HCT116 (cell line): ENCODE measurements at regions not wholly inside any gene's neighbourhood (a gene's known extent, or its start where the extent isn't known, plus 50 kb on each side); places are given as distances from the start of the nearest gene placed in this dataset.

Experiments
- ELF1 ChIP-seq: IDR thresholded peaks from 2 replicates; pipeline ENCODE4 v1.6.1; 2012; ENCODE audit warnings: low read depth, borderline replicate concordance
- EZH2 ChIP-seq: fragments of 200-600 bp; sonication (generic); IDR thresholded peaks from 2 replicates; pipeline ENCODE4 v1.6.1; 2017; ENCODE audit warnings: antibody characterized with exemption, mixed run types
- EZH2phosphoT487 ChIP-seq: fragments of 200-600 bp; IDR thresholded peaks from 2 replicates; pipeline ENCODE4 v1.6.1; 2018; ENCODE audit warnings: antibody characterized with exemption, borderline replicate concordance
- POLR2A ChIP-seq: IDR thresholded peaks from 2 replicates; pipeline ENCODE4 v1.7.0; 2011; ENCODE audit warnings: borderline replicate concordance; ENCODE audit not compliant: insufficient read depth, insufficient read length; ENCODE audit errors: extremely low read depth
- POLR2AphosphoS5 ChIP-seq: IDR thresholded peaks from 2 replicates; pipeline ENCODE4 v1.6.1; 2011; ENCODE audit warnings: mild to moderate bottlenecking, low read depth, low read length, moderate library complexity
- RAD21 ChIP-seq: IDR thresholded peaks from 2 replicates; pipeline ENCODE4 v1.6.1; 2012; ENCODE audit warnings: low read depth, mild to moderate bottlenecking
- TCF7L2 ChIP-seq: IDR thresholded peaks from 2 replicates; pipeline ENCODE4 v1.7.0; 2011; ENCODE audit warnings: borderline replicate concordance, inconsistent platforms; ENCODE audit not compliant: insufficient read depth, insufficient read length; ENCODE audit errors: extremely low read depth
- YY1 ChIP-seq: IDR thresholded peaks from 2 replicates; pipeline ENCODE4 v1.6.1; 2011; ENCODE audit warnings: low read length, low read depth, moderate library complexity, mild to moderate bottlenecking; ENCODE audit not compliant: insufficient replicate concordance; ENCODE audit errors: extremely low read depth
- ZFX ChIP-seq: fragments of 450-650 bp; IDR thresholded peaks from 2 replicates; pipeline ENCODE4 v1.6.1; 2017
- ZNF274 ChIP-seq: fragments of 200-500 bp; sonication (Bioruptor generic); IDR thresholded peaks from 2 replicates; pipeline ENCODE4 v1.6.1; 2014; ENCODE audit warnings: mild to moderate bottlenecking, low read depth, low read length, inconsistent platforms
- TF ChIP-seq, protein P1 (sequence below), 3 experiments: fragments of 200-600 bp in 1 of 3; sonication (generic) in 1 of 3; IDR thresholded peaks in 2 of 3; conservative IDR thresholded peaks in 1 of 3; 2 replicates each; pipeline ENCODE4 v1.5.1; 2012 to 2017; ENCODE audit warnings: low read depth in 2 of 3, low read length in 2 of 3, antibody characterized with exemption in 1 of 3, borderline replicate concordance in 1 of 3, control low read depth in 1 of 3, mild to moderate bottlenecking in 1 of 3, mixed read lengths in 1 of 3, mixed run types in 1 of 3, moderate library complexity in 1 of 3; ENCODE audit not compliant: insufficient read depth in 1 of 3
- TF ChIP-seq, protein P2 (sequence below): IDR thresholded peaks from 2 replicates; pipeline ENCODE4 v1.6.1; 2012; ENCODE audit warnings: low read depth
- TF ChIP-seq, protein P3 (sequence below): IDR thresholded peaks from 2 replicates; pipeline ENCODE4 v1.6.1; 2012

DNA sequence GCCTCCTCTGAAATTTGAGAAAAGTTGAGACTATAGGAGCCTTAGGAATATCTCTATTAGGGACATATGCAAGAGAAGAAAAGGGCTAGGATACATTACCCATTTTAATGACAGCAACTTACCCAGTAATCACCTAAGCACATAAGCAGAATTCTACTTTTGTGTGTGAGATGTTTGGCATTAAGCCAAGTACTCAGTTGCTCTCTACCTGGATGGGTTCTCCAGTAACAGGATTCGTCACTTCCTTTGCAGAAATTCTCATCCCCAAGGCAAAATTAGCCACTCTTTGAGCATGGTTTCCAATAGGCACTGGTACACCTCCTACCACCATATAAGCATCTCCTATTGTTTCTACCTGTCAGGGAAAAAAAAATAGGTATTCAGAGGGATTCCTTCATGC is 95.1 kb downstream of the C13orf42 start:
- TF ChIP-seq TCF7L2 (no peak), POLR2AphosphoS5 (no peak), EZH2phosphoT487 (no peak), EZH2 (no peak), YY1 (no peak), ZFX (no peak), RAD21 (no peak), POLR2A (no peak), ELF1 (no peak), ZNF274 (no peak)
- TF ChIP-seq, protein P1, sequence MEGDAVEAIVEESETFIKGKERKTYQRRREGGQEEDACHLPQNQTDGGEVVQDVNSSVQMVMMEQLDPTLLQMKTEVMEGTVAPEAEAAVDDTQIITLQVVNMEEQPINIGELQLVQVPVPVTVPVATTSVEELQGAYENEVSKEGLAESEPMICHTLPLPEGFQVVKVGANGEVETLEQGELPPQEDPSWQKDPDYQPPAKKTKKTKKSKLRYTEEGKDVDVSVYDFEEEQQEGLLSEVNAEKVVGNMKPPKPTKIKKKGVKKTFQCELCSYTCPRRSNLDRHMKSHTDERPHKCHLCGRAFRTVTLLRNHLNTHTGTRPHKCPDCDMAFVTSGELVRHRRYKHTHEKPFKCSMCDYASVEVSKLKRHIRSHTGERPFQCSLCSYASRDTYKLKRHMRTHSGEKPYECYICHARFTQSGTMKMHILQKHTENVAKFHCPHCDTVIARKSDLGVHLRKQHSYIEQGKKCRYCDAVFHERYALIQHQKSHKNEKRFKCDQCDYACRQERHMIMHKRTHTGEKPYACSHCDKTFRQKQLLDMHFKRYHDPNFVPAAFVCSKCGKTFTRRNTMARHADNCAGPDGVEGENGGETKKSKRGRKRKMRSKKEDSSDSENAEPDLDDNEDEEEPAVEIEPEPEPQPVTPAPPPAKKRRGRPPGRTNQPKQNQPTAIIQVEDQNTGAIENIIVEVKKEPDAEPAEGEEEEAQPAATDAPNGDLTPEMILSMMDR (IDR thresholded peaks at IDR 0.05 in 2 of 3, conservative IDR thresholded peaks at IDR 0.05 in 1 of 3; ENCODE audit: borderline replicate concordance in 1 of 3, insufficient read depth in 1 of 3, low read depth in 2 of 3, low read length in 2 of 3), result no peak
- TF ChIP-seq, protein P2, sequence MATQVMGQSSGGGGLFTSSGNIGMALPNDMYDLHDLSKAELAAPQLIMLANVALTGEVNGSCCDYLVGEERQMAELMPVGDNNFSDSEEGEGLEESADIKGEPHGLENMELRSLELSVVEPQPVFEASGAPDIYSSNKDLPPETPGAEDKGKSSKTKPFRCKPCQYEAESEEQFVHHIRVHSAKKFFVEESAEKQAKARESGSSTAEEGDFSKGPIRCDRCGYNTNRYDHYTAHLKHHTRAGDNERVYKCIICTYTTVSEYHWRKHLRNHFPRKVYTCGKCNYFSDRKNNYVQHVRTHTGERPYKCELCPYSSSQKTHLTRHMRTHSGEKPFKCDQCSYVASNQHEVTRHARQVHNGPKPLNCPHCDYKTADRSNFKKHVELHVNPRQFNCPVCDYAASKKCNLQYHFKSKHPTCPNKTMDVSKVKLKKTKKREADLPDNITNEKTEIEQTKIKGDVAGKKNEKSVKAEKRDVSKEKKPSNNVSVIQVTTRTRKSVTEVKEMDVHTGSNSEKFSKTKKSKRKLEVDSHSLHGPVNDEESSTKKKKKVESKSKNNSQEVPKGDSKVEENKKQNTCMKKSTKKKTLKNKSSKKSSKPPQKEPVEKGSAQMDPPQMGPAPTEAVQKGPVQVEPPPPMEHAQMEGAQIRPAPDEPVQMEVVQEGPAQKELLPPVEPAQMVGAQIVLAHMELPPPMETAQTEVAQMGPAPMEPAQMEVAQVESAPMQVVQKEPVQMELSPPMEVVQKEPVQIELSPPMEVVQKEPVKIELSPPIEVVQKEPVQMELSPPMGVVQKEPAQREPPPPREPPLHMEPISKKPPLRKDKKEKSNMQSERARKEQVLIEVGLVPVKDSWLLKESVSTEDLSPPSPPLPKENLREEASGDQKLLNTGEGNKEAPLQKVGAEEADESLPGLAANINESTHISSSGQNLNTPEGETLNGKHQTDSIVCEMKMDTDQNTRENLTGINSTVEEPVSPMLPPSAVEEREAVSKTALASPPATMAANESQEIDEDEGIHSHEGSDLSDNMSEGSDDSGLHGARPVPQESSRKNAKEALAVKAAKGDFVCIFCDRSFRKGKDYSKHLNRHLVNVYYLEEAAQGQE, result no peak
- TF ChIP-seq, protein P3, sequence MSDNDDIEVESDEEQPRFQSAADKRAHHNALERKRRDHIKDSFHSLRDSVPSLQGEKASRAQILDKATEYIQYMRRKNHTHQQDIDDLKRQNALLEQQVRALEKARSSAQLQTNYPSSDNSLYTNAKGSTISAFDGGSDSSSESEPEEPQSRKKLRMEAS, result no peak
